SK-N-SH (cell line): ENCODE measurements at regions not wholly inside any gene's neighbourhood (a gene's known extent, or its start where the extent isn't known, plus 50 kb on each side); places are given as distances from the start of the nearest gene placed in this dataset.

Experiments
- CTCF ChIA-PET: fragments of 300-600, 350-600 bp; formaldehyde crosslinking; extraction: SDS; loops from one replicate; lab custom pipeline; 2021; lab: Yijun Ruan, JAX
- POLR2A ChIA-PET: fragments of 350-600 bp; sonication (Branson Sonifier 250); formaldehyde crosslinking; extraction: SDS; loops from one replicate; lab custom pipeline; 2020; ENCODE audit warnings: antibody characterized with exemption, inconsistent platforms; lab: Yijun Ruan, JAX
- DNase-seq: peaks from one replicate; pipeline ENCODE4 v3.0.0; 2012
- H2AFZ ChIP-seq: fragments of 200-600 bp; sonication (generic); 2 replicates; pipeline ENCODE4 v1.8.1; 2016; ENCODE audit warnings: antibody characterized with exemption, mild to moderate bottlenecking, low read depth
- H3F3A ChIP-seq: fragments of 200-600 bp; sonication (generic); replicated peaks from 2 replicates; pipeline ENCODE3; 2016; ENCODE audit warnings: antibody characterized with exemption, mild to moderate bottlenecking; ENCODE audit not compliant: insufficient read depth
- H3K27ac ChIP-seq, 2 experiments: fragments of 200-500 bp in 1 of 2; fragments of 200-600 bp in 1 of 2; sonication (Bioruptor generic) in 1 of 2; sonication (generic), shearing (Covaris generic) in 1 of 2; 2 replicates each; pipeline versions ENCODE4 v1.5.1 to v1.6.1; 2014 to 2016; ENCODE audit warnings: low read depth in 2 of 2, inconsistent platforms in 1 of 2, low read length in 1 of 2, mild to moderate bottlenecking in 1 of 2, mixed read lengths in 1 of 2
- H3K27me3 ChIP-seq: fragments of 200-600 bp; sonication (generic), shearing (Covaris generic); 2 replicates; pipeline ENCODE4 v1.6.1; 2016; ENCODE audit warnings: mixed run types; ENCODE audit not compliant: insufficient read depth
- H3K36me3 ChIP-seq, 2 experiments: fragments of 200-500 bp in 1 of 2; fragments of 200-600 bp in 1 of 2; sonication (Bioruptor generic) in 1 of 2; sonication (generic) in 1 of 2; replicated peaks in 1 of 2; 2 replicates each; pipeline versions ENCODE3 to v1.5.1; 2014 to 2016; ENCODE audit warnings: low read length in 1 of 2, mild to moderate bottlenecking in 1 of 2; ENCODE audit not compliant: insufficient read depth in 2 of 2, control insufficient read depth in 1 of 2
- H3K4me1 ChIP-seq, 2 experiments: fragments of 200-500 bp in 1 of 2; fragments of 200-600 bp in 1 of 2; sonication (Bioruptor generic) in 1 of 2; sonication (generic), shearing (Covaris generic) in 1 of 2; 2 replicates each; pipeline versions ENCODE4 v1.5.1 to v1.6.1; 2014 to 2016; ENCODE audit warnings: low read depth in 1 of 2, low read length in 1 of 2, mixed run types in 1 of 2; ENCODE audit not compliant: insufficient read depth in 2 of 2, control insufficient read depth in 1 of 2
- H3K4me2 ChIP-seq: fragments of 200-600 bp; sonication (generic), shearing (Covaris generic); 2 replicates; pipeline ENCODE4 v1.6.1; 2017; ENCODE audit warnings: mixed run types
- H3K4me3 ChIP-seq, 2 experiments: fragments of 200-500 bp in 1 of 2; fragments of 200-600 bp in 1 of 2; sonication (Bioruptor generic) in 1 of 2; sonication (generic), shearing (Covaris generic) in 1 of 2; 2 replicates each; pipeline versions ENCODE4 v1.5.1 to v1.8.1; 2014 to 2016; ENCODE audit warnings: low read depth in 2 of 2, inconsistent platforms in 1 of 2, low read length in 1 of 2, mild to moderate bottlenecking in 1 of 2, mixed read lengths in 1 of 2, moderate library complexity in 1 of 2
- H3K79me2 ChIP-seq: fragments of 200-600 bp; sonication (generic); 2 replicates; pipeline ENCODE4 v1.8.1; 2017; ENCODE audit warnings: mild to moderate bottlenecking; ENCODE audit not compliant: insufficient read depth
- H3K9ac ChIP-seq: fragments of 200-600 bp; sonication (generic); 2 replicates; pipeline ENCODE4 v1.6.1; 2017; ENCODE audit warnings: mixed run types
- H3K9me2 ChIP-seq: fragments of 200-600 bp; sonication (generic); 2 replicates; pipeline ENCODE4 v1.6.1; 2017; ENCODE audit warnings: mixed run types
- H3K9me3 ChIP-seq: fragments of 200-600 bp; sonication (generic); 2 replicates; pipeline ENCODE4 v1.6.1; 2017; ENCODE audit warnings: mixed run types, mild to moderate bottlenecking, moderate library complexity
- H4K20me1 ChIP-seq: fragments of 200-600 bp; sonication (generic); 2 replicates; pipeline ENCODE4 v1.6.1; 2017; ENCODE audit warnings: mild to moderate bottlenecking, mixed run types; ENCODE audit not compliant: insufficient read depth
- CHD2 ChIP-seq: fragments of 150-350 bp; IDR thresholded peaks from 2 replicates; pipeline ENCODE4 v1.6.1; 2018; ENCODE audit warnings: low read length; ENCODE audit not compliant: partially characterized antibody
- ELF1 ChIP-seq: IDR thresholded peaks from 2 replicates; pipeline ENCODE4 v1.4.0; 2012
- FOSL2 ChIP-seq: IDR thresholded peaks from 2 replicates; pipeline ENCODE4 v1.4.0; 2012; ENCODE audit warnings: low read depth, mild to moderate bottlenecking, moderate library complexity, borderline replicate concordance
- FOXM1 ChIP-seq: IDR thresholded peaks from 2 replicates; pipeline ENCODE4 v1.4.0; 2012; ENCODE audit warnings: low read depth, mild to moderate bottlenecking
- GABPA ChIP-seq: IDR thresholded peaks from 2 replicates; pipeline ENCODE4 v1.4.0; 2012; ENCODE audit warnings: low read depth, mild to moderate bottlenecking
- JUND ChIP-seq: IDR thresholded peaks from 2 replicates; pipeline ENCODE4 v1.4.0; 2012
- NFIC ChIP-seq: IDR thresholded peaks from 2 replicates; pipeline ENCODE4 v1.4.0; 2012; ENCODE audit warnings: borderline replicate concordance
- POLR2AphosphoS5 ChIP-seq: IDR thresholded peaks from 2 replicates; pipeline ENCODE4 v1.6.1; 2012; ENCODE audit warnings: low read depth, low read length
- RAD21 ChIP-seq: IDR thresholded peaks from 2 replicates; pipeline ENCODE4 v1.6.1; 2012; ENCODE audit warnings: mild to moderate bottlenecking, low read length
- RCOR1 ChIP-seq: fragments of 150-350 bp; IDR thresholded peaks from 2 replicates; pipeline ENCODE4 v1.6.1; 2017; ENCODE audit warnings: antibody characterized with exemption, low read length
- RFX5 ChIP-seq: IDR thresholded peaks from 2 replicates; pipeline ENCODE4 v1.6.1; 2012; ENCODE audit warnings: mild to moderate bottlenecking, improper control_type of control experiment, low read length
- SMC3 ChIP-seq: IDR thresholded peaks from 2 replicates; pipeline ENCODE4 v1.6.1; 2012; ENCODE audit warnings: low read depth, low read length, improper control_type of control experiment
- TAF1 ChIP-seq: IDR thresholded peaks from 2 replicates; pipeline ENCODE4 v1.6.1; 2012; ENCODE audit warnings: low read depth, mild to moderate bottlenecking, low read length, moderate library complexity, borderline replicate concordance
- TCF12 ChIP-seq: IDR thresholded peaks from 2 replicates; pipeline ENCODE4 v1.4.0; 2012
- TEAD4 ChIP-seq: IDR thresholded peaks from 2 replicates; pipeline ENCODE4 v1.4.0; 2012; ENCODE audit warnings: mild to moderate bottlenecking, borderline replicate concordance; ENCODE audit not compliant: insufficient read depth
- YY1 ChIP-seq: IDR thresholded peaks from 2 replicates; pipeline ENCODE4 v1.4.0; 2012; ENCODE audit warnings: low read depth, mild to moderate bottlenecking
- WGBS: methylation state at CpG from one replicate; pipeline ENCODE4 v1.1.6; 2017; ENCODE audit warnings: low lambda C conversion rate; 5-methylcytosine and 5-hydroxymethylcytosine counted together
- TF ChIP-seq, protein P1 (sequence below): IDR thresholded peaks from 2 replicates; pipeline ENCODE4 v1.4.0; 2012; ENCODE audit warnings: low read depth
- TF ChIP-seq, protein P2 (sequence below): IDR thresholded peaks from 2 replicates; pipeline ENCODE4 v1.6.1; 2012; ENCODE audit warnings: mild to moderate bottlenecking, low read depth, low read length, moderate library complexity
- TF ChIP-seq, protein P3 (sequence below): fragments of 150-350 bp; IDR thresholded peaks from 2 replicates; pipeline ENCODE4 v1.6.1; 2017; ENCODE audit warnings: antibody characterized with exemption, low read length, low read depth, borderline replicate concordance
- TF ChIP-seq, protein P4 (sequence below): IDR thresholded peaks from 2 replicates; pipeline ENCODE4 v1.4.0; 2012; ENCODE audit warnings: low read depth, borderline replicate concordance

DNA sequence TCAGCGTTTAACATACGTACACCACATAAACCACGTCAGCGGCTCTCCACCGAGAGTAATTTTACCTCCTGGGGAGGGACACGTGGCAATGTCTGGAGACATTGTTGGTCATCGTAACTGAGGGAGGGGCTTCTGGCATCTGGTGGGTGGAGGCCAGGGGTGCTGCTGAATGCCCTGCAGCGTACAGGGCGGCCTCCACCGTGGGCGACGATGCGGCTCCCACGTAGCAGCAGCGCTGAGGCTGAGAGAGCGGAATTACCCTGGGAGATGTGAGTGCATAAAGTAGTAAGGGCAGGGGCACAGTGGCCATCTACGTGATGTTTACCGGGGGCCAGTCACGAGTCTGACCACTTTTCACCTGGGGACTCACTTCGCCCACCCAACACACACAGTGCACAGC, 212.4 kb downstream of the RBFOX3 start:
- H3K9me2 ChIP-seq, result no peaks in the 10 kb centered on the region
- no peaks in the 10 kb centered on the region for H4K20me1 ChIP-seq
- no peaks in the 10 kb centered on the region for H3K9me3 ChIP-seq
- no peak overlapping the region for H3K4me2 ChIP-seq
- peaks cover 50% of the 10 kb centered on the region for H3K27me3 ChIP-seq
- no peak overlapping the region for H3K27ac ChIP-seq
- no peaks in the 10 kb centered on the region for H3F3A ChIP-seq
- peaks cover 0 to 8% of the 10 kb centered on the region in 2 experiments; a peak in 1 of 4 replicates for H3K4me1 ChIP-seq
- H3K79me2 ChIP-seq, result no peaks in the 10 kb centered on the region
- no peak for DNase-seq
- no peak overlapping the region for H3K4me3 ChIP-seq
- POLR2A ChIA-PET, result no interaction called here
- CTCF ChIA-PET, result interaction anchor here (1.3 to 23.4 kb wide), 5 partner anchors 10 to 312 kb away, joined by 3 to 1340 read pairs (median 333); no protein-coding TSS in a partner anchor
- no peaks in the 10 kb centered on the region for H3K36me3 ChIP-seq
- H3K9ac ChIP-seq, result no peak overlapping the region
- no peak for TF ChIP-seq FOXM1
- WGBS, result 81% methylated on average over 20 of the region's 20 CpGs
- H2AFZ ChIP-seq, result no peak overlapping the region

DNA sequence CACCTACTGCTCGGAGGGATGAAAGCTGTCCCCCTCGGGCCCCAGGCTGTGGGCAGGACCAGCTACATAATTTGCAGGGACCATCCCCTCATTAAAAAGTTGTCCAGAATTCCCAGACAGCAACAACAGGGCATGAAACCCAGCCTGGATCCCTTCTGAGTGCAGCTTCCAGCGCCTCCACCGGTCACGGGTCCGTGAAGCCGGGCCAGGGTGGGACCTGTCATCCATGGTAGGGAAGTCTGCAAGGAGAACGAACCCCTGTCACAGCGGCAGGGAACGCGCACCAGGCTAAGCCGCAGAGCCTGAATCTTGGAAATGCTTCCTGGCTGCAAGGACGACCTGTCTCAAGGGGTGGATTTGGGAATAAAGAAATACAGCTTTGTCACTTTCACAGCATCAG, 214.2 kb downstream of the RBFOX3 start:
- peaks cover 0 to 8% of the 10 kb centered on the region in 2 experiments; a peak in 1 of 4 replicates for H3K4me1 ChIP-seq
- no peak overlapping the region for H3K4me2 ChIP-seq
- H3K27ac ChIP-seq, result no peak overlapping the region
- H3K4me3 ChIP-seq, result no peak overlapping the region
- no peak overlapping the region for H2AFZ ChIP-seq
- peaks cover 58% of the 10 kb centered on the region for H3K27me3 ChIP-seq
- 80% methylated on average over 12 of the region's 13 CpGs for WGBS
- TF ChIP-seq FOSL2 (no peak), GABPA (no peak), YY1 (no peak), POLR2AphosphoS5 (no peak), NFIC (no peak), TEAD4 (no peak), TAF1 (no peak), TCF12 (no peak), FOXM1 (no peak), RCOR1 (no peak), JUND (no peak), RAD21 (no peak), CHD2 (no peak), SMC3 (no peak), ELF1 (no peak), RFX5 (no peak)
- TF ChIP-seq, protein P1, sequence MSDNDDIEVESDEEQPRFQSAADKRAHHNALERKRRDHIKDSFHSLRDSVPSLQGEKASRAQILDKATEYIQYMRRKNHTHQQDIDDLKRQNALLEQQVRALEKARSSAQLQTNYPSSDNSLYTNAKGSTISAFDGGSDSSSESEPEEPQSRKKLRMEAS, result no peak
- TF ChIP-seq, protein P2, sequence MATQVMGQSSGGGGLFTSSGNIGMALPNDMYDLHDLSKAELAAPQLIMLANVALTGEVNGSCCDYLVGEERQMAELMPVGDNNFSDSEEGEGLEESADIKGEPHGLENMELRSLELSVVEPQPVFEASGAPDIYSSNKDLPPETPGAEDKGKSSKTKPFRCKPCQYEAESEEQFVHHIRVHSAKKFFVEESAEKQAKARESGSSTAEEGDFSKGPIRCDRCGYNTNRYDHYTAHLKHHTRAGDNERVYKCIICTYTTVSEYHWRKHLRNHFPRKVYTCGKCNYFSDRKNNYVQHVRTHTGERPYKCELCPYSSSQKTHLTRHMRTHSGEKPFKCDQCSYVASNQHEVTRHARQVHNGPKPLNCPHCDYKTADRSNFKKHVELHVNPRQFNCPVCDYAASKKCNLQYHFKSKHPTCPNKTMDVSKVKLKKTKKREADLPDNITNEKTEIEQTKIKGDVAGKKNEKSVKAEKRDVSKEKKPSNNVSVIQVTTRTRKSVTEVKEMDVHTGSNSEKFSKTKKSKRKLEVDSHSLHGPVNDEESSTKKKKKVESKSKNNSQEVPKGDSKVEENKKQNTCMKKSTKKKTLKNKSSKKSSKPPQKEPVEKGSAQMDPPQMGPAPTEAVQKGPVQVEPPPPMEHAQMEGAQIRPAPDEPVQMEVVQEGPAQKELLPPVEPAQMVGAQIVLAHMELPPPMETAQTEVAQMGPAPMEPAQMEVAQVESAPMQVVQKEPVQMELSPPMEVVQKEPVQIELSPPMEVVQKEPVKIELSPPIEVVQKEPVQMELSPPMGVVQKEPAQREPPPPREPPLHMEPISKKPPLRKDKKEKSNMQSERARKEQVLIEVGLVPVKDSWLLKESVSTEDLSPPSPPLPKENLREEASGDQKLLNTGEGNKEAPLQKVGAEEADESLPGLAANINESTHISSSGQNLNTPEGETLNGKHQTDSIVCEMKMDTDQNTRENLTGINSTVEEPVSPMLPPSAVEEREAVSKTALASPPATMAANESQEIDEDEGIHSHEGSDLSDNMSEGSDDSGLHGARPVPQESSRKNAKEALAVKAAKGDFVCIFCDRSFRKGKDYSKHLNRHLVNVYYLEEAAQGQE, result no peak
- TF ChIP-seq, protein P3, sequence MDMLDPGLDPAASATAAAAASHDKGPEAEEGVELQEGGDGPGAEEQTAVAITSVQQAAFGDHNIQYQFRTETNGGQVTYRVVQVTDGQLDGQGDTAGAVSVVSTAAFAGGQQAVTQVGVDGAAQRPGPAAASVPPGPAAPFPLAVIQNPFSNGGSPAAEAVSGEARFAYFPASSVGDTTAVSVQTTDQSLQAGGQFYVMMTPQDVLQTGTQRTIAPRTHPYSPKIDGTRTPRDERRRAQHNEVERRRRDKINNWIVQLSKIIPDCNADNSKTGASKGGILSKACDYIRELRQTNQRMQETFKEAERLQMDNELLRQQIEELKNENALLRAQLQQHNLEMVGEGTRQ, result no peak
- TF ChIP-seq, protein P4, sequence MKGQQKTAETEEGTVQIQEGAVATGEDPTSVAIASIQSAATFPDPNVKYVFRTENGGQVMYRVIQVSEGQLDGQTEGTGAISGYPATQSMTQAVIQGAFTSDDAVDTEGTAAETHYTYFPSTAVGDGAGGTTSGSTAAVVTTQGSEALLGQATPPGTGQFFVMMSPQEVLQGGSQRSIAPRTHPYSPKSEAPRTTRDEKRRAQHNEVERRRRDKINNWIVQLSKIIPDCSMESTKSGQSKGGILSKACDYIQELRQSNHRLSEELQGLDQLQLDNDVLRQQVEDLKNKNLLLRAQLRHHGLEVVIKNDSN, result no peak
- no peak for DNase-seq
- no peaks in the 10 kb centered on the region for H3K79me2 ChIP-seq
- H3K36me3 ChIP-seq, result no peaks in the 10 kb centered on the region
- H3K9me3 ChIP-seq, result no peaks in the 10 kb centered on the region
- H3F3A ChIP-seq, result no peaks in the 10 kb centered on the region
- ChIA-PET POLR2A (no interaction called here), CTCF (interaction anchor here (0.7 to 23.4 kb wide), 15 partner anchors 8 to 376 kb away, joined by 3 to 1340 read pairs (median 4); partner anchors contain the start of genes ENGASE and RBFOX3)
- no peaks in the 10 kb centered on the region for H3K9me2 ChIP-seq
- no peak overlapping the region for H3K9ac ChIP-seq
- H4K20me1 ChIP-seq, result no peaks in the 10 kb centered on the region
